Stimulated activated effector memory CD8-positive, alpha-beta T cell treated with anti-CD3 and anti-CD28 coated beads, Interleukin-12 subunit alpha, Interleukin-12 subunit beta, amount 100 ng/mL, for 72 hours (primary cell): ENCODE measurements at regions not wholly inside any gene's neighbourhood (a gene's known extent, or its start where the extent isn't known, plus 50 kb on each side); places are given as distances from the start of the nearest gene placed in this dataset.
A peak's percentile ranks its signal among the peaks of the same experiment; 100 is the strongest.

ENCODE experiments used
- ATAC-seq: fragments of 150-1000 bp; cut with Tn5 transposase; 2 replicates; pipeline ENCODE4 v1.10.0; 2021
- DNase-seq, 2 donors: peaks; one replicate each; pipeline ENCODE4 v3.0.0; 2021 to 2022; ENCODE audit warnings: low spot score in 2 of 2
- H3K27ac Mint-ChIP-seq: one replicate; pipeline ENCODE4 v1.8.0; 2022; ENCODE audit warnings: mild to moderate bottlenecking, mixed read lengths
- H3K36me3 Mint-ChIP-seq: one replicate; pipeline ENCODE4 v1.8.0; 2022; ENCODE audit warnings: mild to moderate bottlenecking, mixed read lengths
- H3K4me1 Mint-ChIP-seq: one replicate; pipeline ENCODE4 v1.8.0; 2022; ENCODE audit warnings: mixed read lengths
- H3K4me3 Mint-ChIP-seq: one replicate; pipeline ENCODE4 v1.8.0; 2022; ENCODE audit warnings: mild to moderate bottlenecking, mixed read lengths
- H3K9me3 Mint-ChIP-seq: one replicate; pipeline ENCODE4 v1.8.0; 2022; ENCODE audit warnings: mixed read lengths

DNA sequence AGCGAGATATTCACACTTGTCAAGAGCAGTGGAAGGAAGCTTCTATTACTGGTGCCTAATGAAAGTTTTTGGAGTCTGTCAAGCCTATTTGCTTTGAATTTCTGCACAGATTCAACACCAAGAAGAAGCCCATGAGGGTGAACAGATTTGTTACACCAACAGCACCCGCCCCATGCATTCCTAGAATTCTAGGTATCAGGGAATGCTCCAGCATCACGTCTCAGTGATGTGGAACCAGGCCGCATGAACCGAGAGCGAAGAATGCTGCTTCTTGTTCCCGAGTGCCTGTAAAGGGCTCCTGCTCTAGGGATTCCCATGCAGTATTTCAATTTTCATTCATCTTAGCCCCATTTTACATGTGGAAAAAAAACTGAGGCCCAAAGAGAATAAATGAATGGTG is 69.7 kb downstream of the KCNF1 start:
- no peak for DNase-seq
- Mint-ChIP-seq H3K4me3 (no peak overlapping the region), H3K9me3 (no peaks in the 10 kb centered on the region), H3K4me1 (no peaks in the 10 kb centered on the region), H3K36me3 (no peaks in the 10 kb centered on the region), H3K27ac (no peak overlapping the region)
- no peak for ATAC-seq

DNA sequence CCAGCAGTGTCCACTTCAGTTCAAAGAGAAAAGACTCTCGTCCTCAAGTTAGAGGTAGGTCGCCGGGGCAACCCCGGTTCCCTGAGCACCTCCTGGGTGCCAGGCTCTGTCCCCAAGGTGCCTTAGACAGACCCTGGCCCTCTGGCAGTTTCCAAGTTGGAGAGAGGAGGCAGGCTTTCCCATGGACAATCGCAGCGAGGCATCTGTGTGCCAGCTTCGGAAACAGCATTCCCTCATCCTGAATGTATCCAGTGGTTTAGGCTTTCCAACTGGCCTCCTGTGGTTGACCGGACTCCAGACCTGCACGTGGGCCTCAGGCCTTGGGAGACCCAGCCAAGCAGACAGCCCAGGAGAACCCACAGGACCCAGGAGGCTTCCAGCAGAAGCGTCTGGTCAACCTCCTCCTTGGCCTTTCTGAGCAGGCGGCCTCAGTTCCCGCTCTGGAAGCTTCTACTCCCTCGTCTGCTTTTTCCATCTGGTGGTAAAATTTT is 70.3 kb downstream of the KCNF1 start:
- no peaks in the 10 kb centered on the region for H3K4me1 Mint-ChIP-seq
- DNase-seq = no peak
- no peak overlapping the region for H3K27ac Mint-ChIP-seq
- no peaks in the 10 kb centered on the region for H3K9me3 Mint-ChIP-seq
- no peak overlapping the region for H3K4me3 Mint-ChIP-seq
- no peak for ATAC-seq
- H3K36me3 Mint-ChIP-seq = no peaks in the 10 kb centered on the region

DNA sequence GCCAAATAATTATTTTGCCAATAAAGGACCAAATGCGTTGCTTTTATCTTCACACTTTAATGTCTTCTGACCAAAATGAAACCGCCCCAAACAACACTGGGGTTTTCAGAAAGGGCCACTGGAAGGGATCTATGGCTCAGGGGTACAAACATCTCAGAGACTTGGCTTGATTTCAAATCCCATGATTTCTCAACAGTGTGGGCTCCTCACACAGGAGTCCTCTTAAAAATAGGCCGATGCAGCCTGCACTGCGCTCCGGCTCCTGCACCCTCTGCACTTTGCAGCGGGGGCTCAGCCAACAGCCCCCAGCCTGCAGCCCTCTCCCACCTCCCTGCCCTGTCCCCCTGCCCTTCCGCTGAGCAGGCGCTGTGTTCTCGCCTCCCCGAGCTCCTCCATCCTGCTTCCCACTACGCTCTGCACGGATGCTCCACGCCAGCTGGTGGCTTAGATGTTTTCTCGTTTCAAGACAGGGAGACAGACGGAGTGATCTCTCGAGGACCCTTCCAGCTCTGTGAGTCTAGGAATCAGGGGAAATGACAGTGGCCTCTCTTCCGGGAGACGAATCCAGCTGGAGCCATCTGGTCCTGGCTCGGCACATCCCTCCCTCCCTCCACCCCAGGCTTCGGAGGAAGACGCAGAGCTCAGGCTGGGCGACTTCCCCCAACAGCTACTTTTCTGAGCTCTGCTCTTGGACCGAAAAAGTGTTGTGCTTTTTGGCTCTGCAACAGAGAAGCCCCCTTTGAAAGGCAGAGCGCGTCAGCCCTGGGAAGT is 71.4 kb downstream of the KCNF1 start:
- Mint-ChIP-seq H3K9me3 (no peaks in the 10 kb centered on the region), H3K27ac (no peak overlapping the region), H3K36me3 (no peaks in the 10 kb centered on the region), H3K4me1 (no peaks in the 10 kb centered on the region), H3K4me3 (no peak overlapping the region)
- no peak for ATAC-seq
- no peak for DNase-seq

DNA sequence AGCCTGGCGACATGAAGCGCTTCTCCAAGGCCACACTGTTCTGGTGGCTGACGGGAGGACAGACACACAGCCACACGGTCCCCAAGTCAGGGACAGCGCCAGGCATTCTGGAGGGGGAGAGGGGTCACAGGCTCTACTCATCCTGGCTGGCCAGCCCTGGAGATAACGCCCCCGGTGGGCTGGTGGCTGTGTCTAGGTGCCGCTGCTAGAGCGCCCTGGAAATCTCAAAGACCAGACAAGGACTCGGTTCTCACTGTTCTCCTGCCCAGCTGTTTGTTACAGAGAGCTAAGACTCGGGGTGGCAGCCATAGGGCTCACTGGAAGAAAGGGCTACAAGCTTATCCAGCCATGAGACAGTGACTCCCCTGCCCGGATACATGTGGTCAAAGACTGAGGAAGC is 72.0 kb downstream of the KCNF1 start:
- no peak for ATAC-seq
- Mint-ChIP-seq H3K27ac (no peak overlapping the region), H3K36me3 (no peaks in the 10 kb centered on the region)

DNA sequence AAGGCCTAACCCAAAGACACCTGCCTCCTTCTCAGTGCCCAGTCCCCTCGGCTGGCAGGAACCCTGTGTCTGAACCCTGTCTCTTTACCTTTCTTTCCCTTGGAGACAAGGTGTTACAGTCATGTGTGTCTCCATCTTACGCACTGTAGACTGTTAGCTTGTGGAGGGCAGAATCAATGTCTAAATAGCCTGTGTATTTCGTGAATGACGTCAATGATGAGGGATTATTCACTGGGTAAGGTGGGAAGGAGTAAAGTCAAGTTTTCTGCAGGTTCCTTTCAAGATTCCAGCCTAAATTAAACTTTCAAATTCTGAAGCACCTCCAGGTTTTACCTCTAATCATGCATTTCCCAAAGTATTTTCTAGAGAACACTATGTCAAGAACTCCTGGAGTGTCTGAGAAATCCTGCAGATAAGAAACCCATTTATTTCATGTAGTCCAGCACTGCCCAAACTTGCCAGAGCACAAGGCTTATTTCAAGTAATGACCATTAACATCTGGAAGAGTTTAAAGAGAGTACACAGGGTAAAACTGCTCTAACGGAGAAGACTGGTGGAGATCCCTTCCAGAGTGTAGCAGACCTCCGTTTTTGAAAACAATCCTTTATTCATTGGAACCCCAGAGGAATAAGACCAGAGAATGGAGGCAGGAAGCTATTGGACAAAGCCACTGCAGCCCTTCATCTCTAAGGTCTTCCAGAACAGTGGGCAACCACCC is 72.8 kb downstream of the KCNF1 start:
- H3K4me3 Mint-ChIP-seq = no peak overlapping the region
- no peaks in the 10 kb centered on the region for H3K36me3 Mint-ChIP-seq
- no peaks in the 10 kb centered on the region for H3K4me1 Mint-ChIP-seq
- H3K9me3 Mint-ChIP-seq = no peaks in the 10 kb centered on the region
- no peak overlapping the region for H3K27ac Mint-ChIP-seq
- ATAC-seq = no peak
- no peak for DNase-seq

More for the DNA sequence above, 72.0 kb downstream of the KCNF1 start:
- Mint-ChIP-seq H3K4me1 (no peaks in the 10 kb centered on the region), H3K4me3 (no peak overlapping the region), H3K9me3 (no peaks in the 10 kb centered on the region)
- DNase-seq = no peak

DNA sequence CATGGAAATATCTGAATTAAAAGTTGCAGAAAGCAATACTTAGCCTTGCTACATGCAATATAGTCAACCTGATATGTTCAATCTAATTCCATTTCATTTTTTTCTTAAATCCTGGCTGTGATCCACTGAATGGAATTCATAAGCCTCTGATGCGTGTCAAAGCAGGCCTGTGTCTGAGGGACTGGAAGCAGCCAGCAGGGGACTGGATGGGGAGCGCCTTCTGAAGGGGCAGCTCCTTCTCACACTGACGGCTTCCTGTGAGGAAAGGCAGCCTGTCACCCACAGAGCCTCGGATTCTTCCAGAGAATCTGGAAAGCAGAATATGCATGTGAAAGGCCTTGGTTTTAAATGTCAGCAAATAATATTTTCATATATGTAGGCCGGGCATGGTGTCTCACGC is 73.5 kb downstream of the KCNF1 start:
- Mint-ChIP-seq H3K36me3 (no peaks in the 10 kb centered on the region), H3K4me1 (no peaks in the 10 kb centered on the region), H3K4me3 (no peak overlapping the region), H3K9me3 (no peaks in the 10 kb centered on the region), H3K27ac (no peak overlapping the region)
- DNase-seq = no peak
- ATAC-seq = no peak

DNA sequence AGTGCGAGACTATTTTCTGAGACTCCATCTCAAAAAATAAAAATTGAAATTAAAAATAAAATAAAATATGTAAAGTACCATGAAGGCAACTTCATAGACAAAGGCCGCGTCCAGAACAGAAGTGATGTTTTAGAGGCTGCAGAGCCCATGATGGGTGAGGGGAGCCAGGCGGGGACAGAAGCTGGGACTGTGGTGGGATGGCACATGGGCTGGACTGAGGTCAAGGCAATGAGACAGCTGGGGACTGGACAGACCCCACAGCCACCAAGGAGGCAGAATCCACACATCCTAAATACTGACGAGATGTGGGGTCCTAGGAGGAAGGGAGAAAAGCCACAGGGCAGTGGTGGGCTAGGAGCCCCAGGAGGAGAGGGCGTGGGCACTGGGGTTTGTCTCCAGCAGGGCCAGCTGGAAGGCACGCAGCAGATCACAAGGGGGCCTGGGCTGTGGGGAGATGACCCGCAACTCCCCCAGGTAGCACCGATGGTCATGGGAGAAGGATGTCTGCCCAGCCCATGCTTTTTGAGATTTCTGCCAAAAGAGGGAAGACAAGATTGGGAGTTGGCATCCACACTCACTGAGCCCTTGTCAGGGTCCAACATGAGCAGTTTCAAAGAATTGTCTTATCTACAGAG is 74.3 kb downstream of the KCNF1 start:
- no peaks in the 10 kb centered on the region for H3K36me3 Mint-ChIP-seq
- H3K4me1 Mint-ChIP-seq = no peaks in the 10 kb centered on the region
- no peak overlapping the region for H3K27ac Mint-ChIP-seq
- H3K9me3 Mint-ChIP-seq = no peaks in the 10 kb centered on the region
- no peak for ATAC-seq
- no peak for DNase-seq
- no peak overlapping the region for H3K4me3 Mint-ChIP-seq

DNA sequence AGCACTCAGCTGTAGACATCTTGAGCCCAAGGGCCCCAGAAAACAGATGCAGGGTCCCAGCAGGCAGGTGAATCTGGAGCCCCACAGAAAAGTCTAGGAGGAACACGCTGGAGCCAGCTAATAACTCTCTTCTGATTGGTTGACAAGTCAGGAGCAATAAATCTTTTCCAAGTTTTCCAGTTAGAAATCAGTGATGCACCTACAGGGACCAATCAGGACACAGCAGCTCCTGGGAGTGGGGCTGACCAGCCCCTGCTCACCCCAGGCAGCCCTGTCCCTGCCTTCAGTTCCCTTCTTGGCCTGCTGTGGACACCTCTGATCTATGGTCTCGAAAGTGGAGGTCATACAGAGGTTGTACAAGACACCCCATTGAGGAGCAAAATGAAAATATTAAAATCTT is 75.7 kb downstream of the KCNF1 start:
- Mint-ChIP-seq H3K36me3 (no peaks in the 10 kb centered on the region), H3K4me1 (no peaks in the 10 kb centered on the region), H3K27ac (no peak overlapping the region), H3K4me3 (no peak overlapping the region), H3K9me3 (no peaks in the 10 kb centered on the region)
- ATAC-seq (no peak), DNase-seq (no peak)

DNA sequence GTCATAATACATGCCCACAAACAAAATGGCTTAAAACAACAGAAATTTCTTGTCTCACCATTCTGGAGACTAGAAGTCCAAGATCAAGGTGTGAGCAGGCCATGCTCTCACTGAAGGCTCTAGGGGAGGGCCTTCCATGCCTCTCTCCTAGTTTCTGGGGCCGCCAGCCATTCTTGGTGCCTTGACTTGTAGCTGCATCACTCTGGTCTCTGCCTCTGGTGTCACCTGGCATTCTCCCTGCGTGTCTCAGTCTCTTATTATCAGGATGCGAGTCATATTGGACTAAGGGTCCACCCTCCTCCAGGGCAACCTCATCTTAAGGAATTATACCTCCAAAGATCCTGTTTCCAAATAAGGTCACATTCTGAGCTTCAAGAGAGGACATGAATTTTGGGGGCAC is 76.1 kb downstream of the KCNF1 start:
- H3K4me3 Mint-ChIP-seq = no peak overlapping the region
- H3K27ac Mint-ChIP-seq = no peak overlapping the region
- H3K4me1 Mint-ChIP-seq = no peaks in the 10 kb centered on the region
- ATAC-seq = no peak
- no peaks in the 10 kb centered on the region for H3K36me3 Mint-ChIP-seq
- no peak for DNase-seq
- no peaks in the 10 kb centered on the region for H3K9me3 Mint-ChIP-seq

DNA sequence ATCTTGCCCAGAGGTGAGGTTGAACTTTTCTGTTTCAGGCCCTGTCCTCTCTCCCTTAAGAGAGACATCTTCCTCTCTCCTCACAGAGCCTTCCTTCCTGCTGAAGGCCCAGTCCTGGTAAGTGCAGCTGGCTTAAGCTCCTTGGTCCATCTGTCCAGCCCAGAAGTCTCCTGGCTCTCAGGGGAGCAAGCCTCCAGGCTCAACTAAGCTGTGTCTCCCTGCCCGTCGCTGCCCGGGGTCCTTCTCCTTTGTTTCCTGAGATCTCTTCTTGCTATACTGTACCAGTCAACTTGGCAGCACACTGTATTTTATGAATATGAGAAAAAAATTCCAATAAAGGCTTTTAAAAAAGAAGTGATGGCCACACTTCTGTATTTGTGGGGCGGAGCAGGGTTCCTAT is 77.4 kb downstream of the KCNF1 start:
- ATAC-seq = no peak
- Mint-ChIP-seq H3K36me3 (no peaks in the 10 kb centered on the region), H3K4me1 (no peaks in the 10 kb centered on the region), H3K27ac (no peak overlapping the region), H3K9me3 (no peaks in the 10 kb centered on the region), H3K4me3 (no peak overlapping the region)
- DNase-seq = no peak

DNA sequence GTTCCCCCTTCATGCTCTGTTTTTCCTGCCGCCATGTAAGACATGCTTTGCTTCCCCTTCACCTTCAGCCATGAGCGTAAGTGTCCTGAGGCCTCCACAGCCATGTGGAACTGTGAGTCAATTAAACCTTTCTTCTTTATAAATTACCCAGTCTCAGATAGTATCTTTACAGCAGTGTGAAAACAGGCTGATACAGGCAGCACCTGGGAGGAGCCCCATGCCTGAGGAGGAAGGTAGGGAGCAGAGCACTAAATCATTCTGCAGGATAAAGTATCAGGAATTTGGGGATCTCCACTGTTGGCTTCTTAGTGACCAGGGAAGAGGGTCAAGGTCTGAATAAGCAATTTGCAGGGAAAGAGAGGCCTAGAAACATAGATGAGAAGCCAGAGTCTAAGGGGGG is 78.0 kb downstream of the KCNF1 start:
- H3K4me3 Mint-ChIP-seq = no peak overlapping the region
- H3K4me1 Mint-ChIP-seq = no peaks in the 10 kb centered on the region
- no peak for DNase-seq
- H3K36me3 Mint-ChIP-seq = no peaks in the 10 kb centered on the region
- ATAC-seq = no peak
- no peaks in the 10 kb centered on the region for H3K9me3 Mint-ChIP-seq
- no peak overlapping the region for H3K27ac Mint-ChIP-seq

DNA sequence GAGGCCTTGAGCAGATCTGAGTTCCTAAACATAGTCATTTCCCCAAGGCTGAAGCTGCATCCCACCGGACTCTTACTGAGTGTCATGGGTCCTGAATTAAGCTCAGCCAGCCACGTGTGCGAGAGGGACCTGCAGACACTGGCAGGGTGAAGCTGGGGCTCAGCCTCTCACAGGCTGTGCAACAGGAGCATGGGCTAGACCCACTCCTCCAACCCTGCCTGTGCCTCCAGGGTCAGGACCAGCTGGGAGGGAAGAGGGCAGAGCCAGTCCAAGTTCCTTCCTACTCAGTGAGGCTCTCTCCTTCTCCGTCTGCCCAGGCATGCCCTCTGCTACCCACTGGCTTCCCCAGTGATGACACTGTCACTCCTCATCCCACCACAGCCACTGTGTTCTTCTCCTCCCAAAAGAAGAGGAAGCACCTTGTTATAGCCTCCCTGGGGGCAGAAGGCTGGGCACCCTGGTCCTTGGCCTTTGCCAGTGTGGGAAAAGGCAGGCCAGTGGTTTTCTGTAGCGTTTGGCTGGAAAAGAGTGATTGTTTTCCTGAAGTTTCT is 78.9 kb downstream of the KCNF1 start:
- no peaks in the 10 kb centered on the region for H3K9me3 Mint-ChIP-seq
- no peak overlapping the region for H3K27ac Mint-ChIP-seq
- no peaks in the 10 kb centered on the region for H3K4me1 Mint-ChIP-seq
- ATAC-seq (peak; percentile 29), DNase-seq (no peak)
- no peaks in the 10 kb centered on the region for H3K36me3 Mint-ChIP-seq
- no peak overlapping the region for H3K4me3 Mint-ChIP-seq

DNA sequence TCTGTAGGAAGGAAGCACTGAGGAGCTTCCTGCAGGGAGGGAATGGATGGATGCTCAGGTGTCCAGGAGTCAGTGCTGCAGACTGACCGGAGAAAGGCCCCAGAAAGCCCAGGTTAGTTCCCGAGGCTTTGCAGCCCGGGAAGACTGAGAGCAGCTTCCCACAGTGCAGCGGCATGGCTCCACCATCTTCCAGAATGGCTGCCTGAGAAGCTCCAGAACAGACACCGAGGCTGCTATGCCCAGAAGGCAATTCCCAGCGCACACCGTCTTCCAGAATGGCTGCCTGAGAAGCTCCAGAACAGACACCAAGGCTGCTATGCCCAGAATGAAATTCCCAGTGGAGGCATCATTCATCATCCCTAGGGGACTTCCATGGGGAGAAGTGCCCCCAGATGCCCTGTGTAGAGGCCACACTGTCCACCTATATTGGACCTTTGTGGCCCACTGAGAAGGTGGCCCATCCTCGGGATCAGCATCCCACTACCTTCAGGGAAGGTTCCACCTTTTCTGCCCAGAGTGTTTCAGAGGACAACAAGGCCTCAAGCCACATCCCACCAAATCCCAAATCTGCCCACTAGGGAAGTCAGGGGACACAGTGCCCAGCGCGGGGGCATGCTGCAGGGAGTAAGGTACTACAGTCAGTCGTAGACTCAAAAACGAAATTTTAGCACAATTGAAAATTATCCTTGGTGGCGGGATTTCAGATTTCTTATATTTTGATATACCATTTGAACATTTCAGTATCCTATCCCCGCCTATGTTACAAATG is 80.5 kb downstream of the KCNF1 start:
- DNase-seq (no peak), ATAC-seq (no peak)
- no peaks in the 10 kb centered on the region for H3K9me3 Mint-ChIP-seq
- no peaks in the 10 kb centered on the region for H3K4me1 Mint-ChIP-seq
- H3K4me3 Mint-ChIP-seq = no peak overlapping the region
- H3K27ac Mint-ChIP-seq = no peak overlapping the region
- no peaks in the 10 kb centered on the region for H3K36me3 Mint-ChIP-seq

DNA sequence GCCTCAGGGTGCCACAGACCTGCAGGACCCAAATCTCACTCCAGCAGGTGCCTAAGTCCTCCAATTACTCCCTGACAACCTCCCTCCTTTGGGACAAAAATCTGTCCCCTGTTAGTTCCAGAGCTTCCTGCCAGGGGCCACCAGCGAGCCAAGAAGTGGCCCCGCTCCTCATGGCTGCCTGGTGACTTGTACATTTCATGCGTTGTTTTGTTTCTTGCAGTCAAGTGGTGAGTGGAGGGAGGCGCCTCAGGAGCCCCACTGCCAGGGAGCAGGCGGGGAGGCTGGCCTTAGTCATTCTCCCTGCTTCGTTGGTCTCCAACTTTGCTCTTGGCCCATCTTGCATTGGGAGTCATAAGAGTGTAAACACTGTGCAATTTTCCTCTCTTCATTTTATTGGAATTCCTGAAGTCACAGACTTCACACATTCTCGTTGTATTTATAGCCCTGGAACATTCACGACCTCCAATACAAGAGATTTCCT is 81.3 kb downstream of the KCNF1 start:
- H3K4me3 Mint-ChIP-seq = no peak overlapping the region
- DNase-seq (no peak), ATAC-seq (no peak)

More for the DNA sequence above, 81.3 kb downstream of the KCNF1 start:
- H3K4me1 Mint-ChIP-seq = no peaks in the 10 kb centered on the region
- H3K27ac Mint-ChIP-seq = no peak overlapping the region
- H3K9me3 Mint-ChIP-seq = no peaks in the 10 kb centered on the region
- no peaks in the 10 kb centered on the region for H3K36me3 Mint-ChIP-seq
